ENCODE measurements at regions not wholly inside any gene's neighbourhood (a gene's known extent, or its start where the extent isn't known, plus 50 kb on each side); places are given as distances from the start of the nearest gene placed in this dataset.
"Not testable (repeated sequence)": the region's sequence is repeated elsewhere in the genome, so short reads cannot be mapped to it uniquely, and the experiment has no call there.

DNA sequence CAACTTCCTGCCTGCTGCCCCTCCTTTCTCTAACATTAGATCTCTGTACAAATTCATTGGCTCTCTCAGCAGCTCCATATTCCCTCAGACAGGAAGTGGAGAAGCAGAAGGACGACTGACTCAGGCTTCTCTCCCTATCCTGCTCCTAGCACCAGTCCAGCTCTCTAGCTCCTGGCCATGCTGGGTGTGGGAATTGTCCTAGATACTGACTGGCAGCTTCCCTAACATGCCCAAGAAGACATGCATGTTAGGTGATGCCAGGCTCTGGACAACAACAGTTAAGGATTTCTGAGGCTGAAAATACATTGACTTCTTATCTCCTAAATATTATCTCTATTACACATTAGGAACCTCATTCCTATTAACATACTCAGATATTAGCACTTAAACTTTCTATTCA is 292.9 kb downstream of the IKZF2 start:
- no peak for DNase-seq

DNA sequence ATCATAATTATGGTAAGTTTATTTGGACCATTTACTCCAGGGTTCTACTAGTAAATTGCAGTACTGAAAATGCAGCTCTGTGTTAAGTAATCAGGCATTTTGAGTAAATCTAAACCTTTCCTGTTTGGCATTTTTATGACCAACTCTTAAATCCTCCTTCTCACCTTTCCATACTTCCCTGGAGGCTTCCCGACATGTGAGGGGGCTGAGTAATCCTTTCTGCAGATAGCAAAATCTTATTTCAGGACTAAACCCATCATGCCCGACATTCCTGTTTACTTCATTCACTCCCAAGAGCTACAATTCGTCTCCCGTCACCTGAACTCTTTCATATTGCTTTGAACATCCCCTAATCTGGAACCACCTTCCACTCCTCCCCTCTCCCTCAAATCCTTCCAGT is 296.6 kb downstream of the IKZF2 start:
- DNase-seq = no peak

GRCh38 chr2:212854116-212854515 is 297.3 kb downstream of the IKZF2 start:
- no peak for DNase-seq

DNA sequence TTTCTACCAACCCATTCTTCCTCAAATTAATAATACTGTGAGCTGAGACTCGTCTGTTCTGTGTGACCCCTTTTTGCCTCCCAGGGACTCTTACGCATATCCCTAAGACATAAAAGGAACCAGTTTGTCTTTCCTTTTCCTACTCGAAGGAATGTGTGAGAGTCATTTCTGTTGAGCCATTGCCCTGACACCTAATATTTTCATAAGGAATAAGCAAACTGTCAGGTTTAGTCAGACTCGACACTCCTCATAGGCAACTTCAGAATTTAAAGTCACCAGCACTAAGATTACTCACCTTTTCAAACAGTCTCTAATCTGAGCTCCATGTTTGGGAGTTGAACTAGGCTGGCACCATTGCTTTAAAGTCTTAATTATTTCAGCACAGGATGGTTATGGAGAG is 305.5 kb downstream of the IKZF2 start:
- DNase-seq = no peak

GRCh38 chr2:212843409-212844199 is 305.0 kb upstream of the ERBB4 start:
- DNase-seq = no peak

DNA sequence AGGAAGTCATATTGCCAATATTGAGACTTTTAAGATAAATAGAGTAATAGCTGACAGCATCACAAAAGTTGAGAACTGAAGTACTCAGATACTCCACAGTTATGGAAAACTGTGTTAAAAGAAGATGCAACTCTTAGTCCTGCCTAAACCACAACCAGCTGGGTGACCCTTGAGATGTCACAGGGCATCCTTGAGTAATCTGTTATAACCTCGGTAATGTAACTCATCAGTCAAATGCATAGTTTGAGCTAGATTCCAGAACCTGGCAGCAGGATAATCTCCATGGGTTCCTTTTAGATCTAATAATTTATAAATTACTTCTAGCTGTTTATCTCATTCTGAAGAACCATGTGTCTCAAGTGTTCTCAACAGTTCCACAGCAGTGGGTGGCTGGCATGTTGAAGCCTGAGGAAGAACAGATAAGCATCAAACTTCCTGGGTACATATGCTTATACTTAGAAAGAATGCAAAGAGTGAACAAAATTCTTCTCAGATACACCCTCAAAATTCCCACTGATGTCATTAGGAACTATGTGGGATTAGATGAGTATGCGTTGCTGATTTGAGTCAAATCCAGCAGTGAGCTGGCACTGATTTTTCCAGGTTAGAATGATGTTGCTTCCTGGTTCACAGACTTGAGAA is 304.1 kb upstream of the ERBB4 start:
- DNase-seq = no peak

- no peak for DNase-seq
Measured at GRCh38 chr2:212841460-212841859, 302.9 kb upstream of the ERBB4 start.

DNA sequence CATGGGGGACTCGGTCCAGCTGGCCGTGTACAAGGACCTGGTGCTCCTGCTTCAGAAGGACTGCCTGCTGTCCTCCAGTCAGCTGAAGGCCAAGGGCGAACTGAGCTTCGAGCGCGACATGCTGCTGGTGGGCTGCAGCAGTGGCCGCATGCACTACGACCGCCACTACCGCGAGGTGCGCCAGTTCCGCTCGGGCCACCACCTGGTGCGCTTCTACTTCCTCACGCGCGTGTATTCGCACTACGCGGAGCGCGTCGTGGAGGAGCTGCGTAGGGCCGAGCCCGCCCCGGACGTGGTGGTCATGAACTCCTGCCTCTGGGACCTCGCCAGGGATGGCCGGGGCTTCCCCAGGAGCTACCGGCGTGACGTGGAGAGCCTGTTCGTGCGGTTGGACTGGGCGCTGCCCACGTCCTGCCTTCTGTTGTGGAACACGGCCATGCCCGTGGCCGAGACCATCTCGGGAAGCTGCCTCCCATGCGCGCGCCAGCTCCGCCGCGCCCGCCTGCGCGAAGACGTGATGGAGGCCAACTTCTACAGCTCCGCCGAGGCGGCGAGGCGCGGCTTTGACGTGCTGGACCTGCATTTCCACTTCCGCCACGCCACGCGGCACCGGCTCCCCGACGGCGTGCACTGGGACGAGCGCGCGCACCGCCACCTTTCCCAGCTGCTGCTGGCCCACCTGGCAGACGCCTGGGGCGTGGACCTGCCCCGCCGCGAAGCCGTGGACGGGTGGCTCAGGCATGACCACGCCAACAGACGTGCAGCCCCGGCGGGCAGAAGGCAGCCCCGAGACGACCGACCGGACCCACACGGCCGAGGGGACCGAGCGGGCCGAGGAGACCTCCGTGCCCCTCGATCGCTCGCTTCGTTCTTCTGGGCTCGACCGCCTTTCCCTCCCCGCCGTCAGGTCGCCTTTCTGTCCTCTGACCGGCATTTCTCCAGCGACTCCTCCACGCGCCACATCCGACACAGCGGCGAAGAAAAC is 293.9 kb upstream of the ERBB4 start:
- no peak for DNase-seq

DNA sequence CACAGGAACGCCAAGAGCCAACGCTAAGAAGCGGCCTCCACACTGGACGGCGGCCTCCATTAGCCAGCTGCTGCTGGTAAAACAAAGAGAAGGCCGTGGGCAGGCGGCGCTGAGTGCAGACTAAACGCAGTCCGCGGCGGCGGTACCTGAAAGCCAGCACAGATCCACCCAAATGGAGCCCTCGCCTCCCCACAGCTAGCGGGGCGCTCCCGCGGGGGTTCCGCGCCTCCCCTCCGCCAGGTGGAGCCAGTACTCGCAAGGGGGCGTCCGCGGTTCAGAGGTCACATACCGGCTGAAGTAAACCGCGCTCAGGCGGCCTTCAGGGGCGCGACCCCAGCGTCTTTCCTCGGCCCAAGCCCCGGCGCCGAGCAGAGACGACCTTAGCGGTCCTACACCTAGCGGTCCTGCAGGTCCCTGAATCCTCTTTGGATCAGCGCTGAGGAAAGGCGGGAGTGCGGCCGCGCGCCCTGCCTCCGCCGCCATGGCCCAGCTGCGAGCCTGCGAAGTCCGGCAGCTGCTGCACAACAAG is 293.1 kb upstream of the ERBB4 start:
- no peak for DNase-seq

DNA sequence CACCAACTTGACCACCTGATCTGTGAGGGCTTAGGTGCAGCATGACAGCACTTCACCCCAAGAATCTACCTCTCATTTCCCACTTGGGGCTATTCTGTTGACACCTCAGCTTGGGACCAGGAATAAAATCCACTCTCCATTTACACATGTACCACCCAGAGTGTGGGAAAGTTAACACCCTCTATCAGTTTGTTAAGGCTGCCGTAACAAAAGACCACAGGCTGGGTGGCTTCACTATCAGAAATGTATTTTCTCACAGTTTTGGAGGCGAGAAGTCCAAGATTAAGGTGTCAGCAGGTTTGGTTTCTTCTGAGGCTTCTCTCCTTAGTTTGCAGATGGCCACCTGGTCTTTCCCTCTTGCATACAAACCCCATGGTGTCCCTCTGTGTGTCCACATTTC is 277.7 kb upstream of the ERBB4 start:
- DNase-seq = no peak

DNA sequence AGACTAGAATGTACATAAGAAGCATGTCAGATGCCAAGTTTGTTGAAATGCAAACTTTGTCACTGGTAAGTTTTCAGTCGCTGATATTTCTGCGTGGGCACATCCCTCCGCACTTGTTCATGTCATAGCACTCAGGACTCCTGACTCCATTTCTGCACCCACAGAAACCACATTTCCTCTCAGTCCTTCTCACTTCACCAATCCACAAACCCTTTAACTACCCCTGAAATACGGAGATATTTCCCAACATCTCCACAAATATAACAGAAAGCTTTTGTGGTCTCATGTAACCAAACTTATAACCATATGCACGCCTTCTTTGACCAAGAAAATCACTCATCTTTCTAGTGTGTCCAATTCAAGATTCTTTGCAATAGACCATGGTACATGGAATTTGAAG is 276.9 kb upstream of the ERBB4 start:
- no peak for DNase-seq

DNA sequence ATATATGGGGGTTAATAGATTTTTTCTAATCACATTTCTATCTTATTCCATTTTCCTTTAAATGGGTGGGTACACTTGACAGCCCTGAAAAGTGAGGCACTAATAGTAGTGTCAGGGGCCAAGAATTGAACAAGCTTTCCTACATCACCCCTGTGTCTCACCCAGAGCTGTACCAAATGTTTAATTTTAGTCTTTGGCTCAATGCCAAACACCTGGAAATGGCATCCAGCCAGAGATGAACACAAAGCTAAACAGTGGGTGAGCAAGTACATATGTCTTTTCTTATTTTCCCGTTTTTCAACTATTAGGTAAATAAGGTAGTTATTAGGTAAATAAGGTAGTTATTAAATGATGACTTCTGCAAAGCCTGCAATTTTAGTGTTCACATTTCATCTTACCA is 276.3 kb upstream of the ERBB4 start:
- DNase-seq = no peak

DNA sequence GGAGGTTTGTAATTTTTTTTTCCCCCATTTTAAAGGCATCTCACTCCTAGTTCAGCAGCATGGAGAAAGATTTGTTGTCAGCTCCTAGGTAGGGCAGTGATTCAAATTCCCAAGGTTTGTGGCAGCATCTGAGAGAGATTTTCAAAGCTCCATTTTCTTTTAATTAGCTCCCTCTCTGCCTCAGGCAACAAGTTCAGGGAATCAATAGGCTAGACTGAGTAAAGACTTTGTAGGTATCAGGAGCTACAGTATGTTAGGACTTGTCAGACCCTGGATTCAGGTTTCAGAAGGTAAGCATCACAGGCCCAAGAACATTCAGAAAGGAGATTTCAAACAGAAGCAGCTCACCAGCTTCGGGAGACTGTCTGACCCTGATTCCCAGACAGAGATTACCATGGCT is 273.3 kb upstream of the ERBB4 start:
- no peak for DNase-seq

- peak; percentile 7 for DNase-seq
Measured at GRCh38 chr2:212811036-212811805, 272.6 kb upstream of the ERBB4 start.

DNA sequence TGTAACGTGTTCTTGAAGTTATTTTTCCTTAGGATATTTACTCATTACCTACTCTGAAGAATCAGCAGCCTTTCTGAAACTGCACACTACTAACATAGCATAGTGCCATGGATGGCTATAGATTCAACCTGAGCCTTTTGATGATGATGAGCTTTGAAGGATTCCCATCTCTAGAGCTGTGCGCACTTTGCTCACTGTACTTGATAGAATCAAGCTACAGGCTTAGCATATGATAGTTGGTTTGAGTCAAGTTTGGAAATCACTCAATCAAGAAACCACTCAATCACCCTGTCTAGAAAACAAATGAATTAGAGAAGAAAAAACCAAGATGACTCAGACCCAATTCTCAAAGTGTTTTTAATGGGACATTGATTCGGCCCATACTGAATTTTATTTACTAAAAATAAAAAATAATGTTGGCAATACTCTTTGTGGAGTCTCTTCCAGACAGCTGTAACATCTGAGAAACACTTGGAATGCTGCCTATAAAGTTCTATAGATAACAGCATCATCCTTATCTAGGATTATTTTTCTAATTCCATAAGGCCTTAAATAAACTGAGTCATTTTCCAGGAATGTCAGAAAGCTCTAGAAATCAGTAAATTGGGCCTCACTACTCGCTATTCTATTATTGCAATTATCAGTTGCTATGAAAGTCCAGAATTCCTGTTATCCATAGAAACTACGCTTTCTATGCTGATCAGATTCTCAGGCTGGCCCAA is 259.0 kb upstream of the ERBB4 start:
- no peak for DNase-seq

DNA sequence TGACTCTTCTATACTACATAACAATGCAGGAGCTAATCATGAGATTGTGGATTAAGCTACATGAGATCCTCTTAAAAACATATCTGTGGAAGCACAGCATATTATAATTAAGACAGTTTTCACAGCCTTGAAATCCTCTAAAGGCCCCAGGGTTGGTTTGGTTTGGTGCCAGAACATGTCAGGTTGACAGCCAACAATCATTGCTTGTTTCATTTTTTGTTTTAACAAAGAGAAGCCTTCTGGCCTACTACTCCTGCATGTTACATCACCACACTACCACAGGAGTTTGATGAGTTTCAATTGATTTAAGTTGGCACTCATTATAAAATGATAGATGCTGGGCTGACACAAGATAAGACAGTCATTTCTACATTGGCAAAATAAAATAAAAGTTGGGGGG is 255.9 kb upstream of the ERBB4 start:
- no peak for DNase-seq

- DNase-seq = no peak
Measured at GRCh38 chr2:212791569-212791968, 253.0 kb upstream of the ERBB4 start.

- not testable (repeated sequence) for DNase-seq
Measured at GRCh38 chr2:212786088-212786487, 247.5 kb upstream of the ERBB4 start.

GRCh38 chr2:212777020-212777491 is 238.5 kb upstream of the ERBB4 start:
- DNase-seq = peak; percentile 40

GRCh38 chr2:212773808-212774339 is 235.3 kb upstream of the ERBB4 start:
- no peak for DNase-seq

DNA sequence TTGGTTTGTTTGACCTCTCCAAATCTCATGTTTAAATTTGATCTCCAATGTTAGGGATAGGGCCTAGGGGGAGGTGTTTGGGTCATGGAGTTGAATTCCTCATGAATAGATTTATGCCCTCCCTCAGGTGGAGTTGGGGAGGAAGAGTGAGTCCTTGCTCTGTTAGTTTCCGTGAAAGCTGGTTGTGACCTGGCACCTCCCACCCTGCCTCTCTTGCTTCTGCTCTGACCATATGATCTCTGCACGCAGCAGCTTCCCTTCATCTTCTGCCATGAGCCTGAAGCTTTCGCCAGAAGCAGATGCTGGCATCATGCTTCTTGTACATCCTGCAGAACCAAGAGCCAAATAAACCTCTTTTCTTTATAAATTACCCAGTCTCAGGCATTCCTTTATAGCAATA is 231.6 kb upstream of the ERBB4 start:
- no peak for DNase-seq
